Panc1 (cell line): ENCODE measurements at regions not wholly inside any gene's neighbourhood (a gene's known extent, or its start where the extent isn't known, plus 50 kb on each side); places are given as distances from the start of the nearest gene placed in this dataset.

Experiments
- CTCF ChIP-seq: fragments of 450-650 bp; IDR thresholded peaks from 2 replicates; pipeline ENCODE4 v1.5.1; 2017; ENCODE audit warnings: mild to moderate bottlenecking
- POLR2AphosphoS5 ChIP-seq: IDR thresholded peaks from 2 replicates; pipeline ENCODE4 v1.6.1; 2012; ENCODE audit warnings: mild to moderate bottlenecking, low read depth, low read length, moderate library complexity
- REST ChIP-seq, 2 experiments: IDR thresholded peaks; 2 replicates each; pipeline ENCODE4 v1.6.1; 2011 to 2012; ENCODE audit warnings: low read depth in 2 of 2, control low read depth in 1 of 2, low read length in 1 of 2, mild to moderate bottlenecking in 1 of 2, moderate library complexity in 1 of 2; ENCODE audit not compliant: insufficient read depth in 1 of 2
- TCF7L2 ChIP-seq: IDR thresholded peaks from 2 replicates; pipeline ENCODE4 v1.6.1; 2011; ENCODE audit warnings: mild to moderate bottlenecking, low read depth, low read length, inconsistent platforms

- no peak for TF ChIP-seq CTCF
- no peak for TF ChIP-seq POLR2AphosphoS5
- TF ChIP-seq REST (IDR thresholded peaks at IDR 0.05; ENCODE audit: insufficient read depth in 1 of 2, low read depth in 2 of 2, low read length in 1 of 2) = no peak
- TF ChIP-seq TCF7L2 = no peak
These were observed 102.0 kb downstream of the LACC1 start for GRCh38 chr13:43981512-43982301.
